Activated CD8-positive, alpha-beta memory T cell treated with anti-CD3 and anti-CD28 coated beads, Interleukin-2, amount 10 ng/mL, durations not matched to agents 7 days and 5 days (primary cell): ENCODE measurements at regions not wholly inside any gene's neighbourhood (a gene's known extent, or its start where the extent isn't known, plus 50 kb on each side); places are given as distances from the start of the nearest gene placed in this dataset.
"Not testable (repeated sequence)": the region's sequence is repeated elsewhere in the genome, so short reads cannot be mapped to it uniquely, and the experiment has no call there.

Source experiments
- ATAC-seq: fragments of 150-1000 bp; cut with Tn5 transposase; one replicate; pipeline ENCODE4 v1.10.0; 2021; ENCODE audit warnings: moderate library complexity
- CTCF ChIA-PET: fragments of 350-600 bp; sonication (Branson Sonifier 250); formaldehyde crosslinking; loops from one replicate; lab custom pipeline; 2021; ENCODE audit warnings: antibody characterized with exemption; lab: Charles Lee
- DNase-seq: peaks from one replicate; pipeline ENCODE4 v3.0.0-alpha.2; 2020
- H3K27ac Mint-ChIP-seq: one replicate; pipeline ENCODE4 v1.8.0; 2021; ENCODE audit warnings: mild to moderate bottlenecking, mixed read lengths
- H3K27me3 Mint-ChIP-seq: one replicate; pipeline ENCODE4 v1.8.0; 2021; ENCODE audit warnings: mixed read lengths
- H3K36me3 Mint-ChIP-seq: one replicate; pipeline ENCODE4 v1.8.0; 2021; ENCODE audit warnings: mild to moderate bottlenecking, mixed read lengths
- H3K4me1 Mint-ChIP-seq: one replicate; pipeline ENCODE4 v1.8.0; 2021; ENCODE audit warnings: mixed read lengths
- H3K4me3 Mint-ChIP-seq: one replicate; pipeline ENCODE4 v1.8.0; 2021; ENCODE audit warnings: mild to moderate bottlenecking, moderate library complexity, mixed read lengths
- H3K9me3 Mint-ChIP-seq: one replicate; pipeline ENCODE4 v1.8.0; 2022; ENCODE audit warnings: low read depth, mixed read lengths

- Mint-ChIP-seq H3K4me1 (no peaks in the 10 kb centered on the region), H3K27ac (no peak overlapping the region), H3K36me3 (no peaks in the 10 kb centered on the region), H3K27me3 (no peaks in the 10 kb centered on the region), H3K9me3 (peaks cover 2% of the 10 kb centered on the region), H3K4me3 (no peak overlapping the region)
- DNase-seq = no peak
- CTCF ChIA-PET = no interaction called here
- no peak for ATAC-seq
These were observed 521.8 kb upstream of the AGA start for GRCh38 chr4:177964061-177964460.

- CTCF ChIA-PET = no interaction called here
- DNase-seq (no peak), ATAC-seq (no peak)
- H3K4me1 Mint-ChIP-seq = no peaks in the 10 kb centered on the region
- peaks cover 2% of the 10 kb centered on the region for H3K9me3 Mint-ChIP-seq
- H3K27me3 Mint-ChIP-seq = no peaks in the 10 kb centered on the region
- H3K27ac Mint-ChIP-seq = no peak overlapping the region
- no peak overlapping the region for H3K4me3 Mint-ChIP-seq
- no peaks in the 10 kb centered on the region for H3K36me3 Mint-ChIP-seq
These were observed 522.5 kb upstream of the AGA start for GRCh38 chr4:177964693-177965168.

- DNase-seq (no peak), ATAC-seq (no peak)
- H3K36me3 Mint-ChIP-seq = no peaks in the 10 kb centered on the region
- no peak overlapping the region for H3K27ac Mint-ChIP-seq
- H3K9me3 Mint-ChIP-seq = peaks cover 2% of the 10 kb centered on the region
- CTCF ChIA-PET = no interaction called here
- no peaks in the 10 kb centered on the region for H3K27me3 Mint-ChIP-seq
- no peak overlapping the region for H3K4me3 Mint-ChIP-seq
- H3K4me1 Mint-ChIP-seq = no peaks in the 10 kb centered on the region
These were observed 525.1 kb upstream of the AGA start for GRCh38 chr4:177967328-177967727.

GRCh38 chr4:177968817-177969442, 526.7 kb upstream of the AGA start:
- no peaks in the 10 kb centered on the region for H3K4me1 Mint-ChIP-seq
- no peaks in the 10 kb centered on the region for H3K36me3 Mint-ChIP-seq
- ATAC-seq (no peak), DNase-seq (no peak)
- H3K4me3 Mint-ChIP-seq = no peak overlapping the region
- no peaks in the 10 kb centered on the region for H3K27me3 Mint-ChIP-seq
- H3K27ac Mint-ChIP-seq = no peak overlapping the region
- CTCF ChIA-PET = no interaction called here
- H3K9me3 Mint-ChIP-seq = peaks cover 2% of the 10 kb centered on the region

GRCh38 chr4:177974461-177974860, 532.2 kb upstream of the AGA start:
- ATAC-seq = no peak
- H3K4me3 Mint-ChIP-seq = no peak overlapping the region
- DNase-seq = no peak
- H3K4me1 Mint-ChIP-seq = no peaks in the 10 kb centered on the region
- H3K9me3 Mint-ChIP-seq = no peaks in the 10 kb centered on the region
- CTCF ChIA-PET = no interaction called here
- H3K27me3 Mint-ChIP-seq = no peaks in the 10 kb centered on the region
- H3K36me3 Mint-ChIP-seq = no peaks in the 10 kb centered on the region
- no peak overlapping the region for H3K27ac Mint-ChIP-seq

- ATAC-seq = no peak
- Mint-ChIP-seq H3K36me3 (no peaks in the 10 kb centered on the region), H3K4me1 (no peaks in the 10 kb centered on the region), H3K9me3 (no peaks in the 10 kb centered on the region), H3K4me3 (no peak overlapping the region), H3K27me3 (no peaks in the 10 kb centered on the region), H3K27ac (no peak overlapping the region)
- CTCF ChIA-PET = no interaction called here
- no peak for DNase-seq
These were observed 533.2 kb upstream of the AGA start for GRCh38 chr4:177975315-177975987.

- H3K9me3 Mint-ChIP-seq = no peaks in the 10 kb centered on the region
- no peak for ATAC-seq
- CTCF ChIA-PET = no interaction called here
- no peak for DNase-seq
- no peaks in the 10 kb centered on the region for H3K4me1 Mint-ChIP-seq
- H3K27me3 Mint-ChIP-seq = no peaks in the 10 kb centered on the region
- no peak overlapping the region for H3K4me3 Mint-ChIP-seq
- no peaks in the 10 kb centered on the region for H3K36me3 Mint-ChIP-seq
- H3K27ac Mint-ChIP-seq = no peak overlapping the region
These were observed 544.0 kb upstream of the AGA start for GRCh38 chr4:177986236-177986635.

- no peak for ATAC-seq
- H3K27me3 Mint-ChIP-seq = no peaks in the 10 kb centered on the region
- CTCF ChIA-PET = no interaction called here
- no peak overlapping the region for H3K4me3 Mint-ChIP-seq
- H3K36me3 Mint-ChIP-seq = no peaks in the 10 kb centered on the region
- DNase-seq = no peak
- no peak overlapping the region for H3K27ac Mint-ChIP-seq
- H3K9me3 Mint-ChIP-seq = no peaks in the 10 kb centered on the region
- H3K4me1 Mint-ChIP-seq = no peaks in the 10 kb centered on the region
These were observed 545.7 kb upstream of the AGA start for GRCh38 chr4:177987896-177988295.

- no peaks in the 10 kb centered on the region for H3K9me3 Mint-ChIP-seq
- no peaks in the 10 kb centered on the region for H3K36me3 Mint-ChIP-seq
- DNase-seq (no peak), ATAC-seq (no peak)
- H3K4me3 Mint-ChIP-seq = no peak overlapping the region
- CTCF ChIA-PET = no interaction called here
- no peaks in the 10 kb centered on the region for H3K27me3 Mint-ChIP-seq
- no peaks in the 10 kb centered on the region for H3K4me1 Mint-ChIP-seq
- no peak overlapping the region for H3K27ac Mint-ChIP-seq
These were observed 547.4 kb upstream of the AGA start for GRCh38 chr4:177989503-177990201.

GRCh38 chr4:178003098-178003657, 560.9 kb upstream of the AGA start:
- ATAC-seq (no peak), DNase-seq (no peak)
- no peaks in the 10 kb centered on the region for H3K36me3 Mint-ChIP-seq
- no peaks in the 10 kb centered on the region for H3K9me3 Mint-ChIP-seq
- CTCF ChIA-PET = no interaction called here
- H3K4me1 Mint-ChIP-seq = no peaks in the 10 kb centered on the region
- no peak overlapping the region for H3K4me3 Mint-ChIP-seq
- no peaks in the 10 kb centered on the region for H3K27me3 Mint-ChIP-seq
- no peak overlapping the region for H3K27ac Mint-ChIP-seq

- H3K4me3 Mint-ChIP-seq = no peak overlapping the region
- H3K36me3 Mint-ChIP-seq = no peaks in the 10 kb centered on the region
- no peaks in the 10 kb centered on the region for H3K27me3 Mint-ChIP-seq
- CTCF ChIA-PET = no interaction called here
- DNase-seq = no peak
- no peak overlapping the region for H3K27ac Mint-ChIP-seq
- no peaks in the 10 kb centered on the region for H3K9me3 Mint-ChIP-seq
- no peak for ATAC-seq
- no peaks in the 10 kb centered on the region for H3K4me1 Mint-ChIP-seq
These were observed 568.4 kb upstream of the AGA start for GRCh38 chr4:178010596-178010995.

GRCh38 chr4:178015046-178015445, 572.8 kb upstream of the AGA start:
- CTCF ChIA-PET, H3K4me3 Mint-ChIP-seq: not testable (repeated sequence)

GRCh38 chr4:178026999-178027398, 584.8 kb upstream of the AGA start:
- no peaks in the 10 kb centered on the region for H3K27me3 Mint-ChIP-seq
- no peak for ATAC-seq
- H3K36me3 Mint-ChIP-seq = no peaks in the 10 kb centered on the region
- H3K4me3 Mint-ChIP-seq = no peak overlapping the region
- no peak for DNase-seq
- H3K27ac Mint-ChIP-seq = no peak overlapping the region
- CTCF ChIA-PET = no interaction called here
- H3K4me1 Mint-ChIP-seq = no peaks in the 10 kb centered on the region
- H3K9me3 Mint-ChIP-seq = no peaks in the 10 kb centered on the region

More at GRCh38 chr4:178015046-178015445, 572.8 kb upstream of the AGA start:
- H3K4me1 Mint-ChIP-seq, H3K9me3 Mint-ChIP-seq, H3K27ac Mint-ChIP-seq, H3K27me3 Mint-ChIP-seq, H3K36me3 Mint-ChIP-seq, ATAC-seq, DNase-seq: not testable (repeated sequence)

GRCh38 chr4:178027796-178028195, 585.6 kb upstream of the AGA start:
- Mint-ChIP-seq H3K4me3 (no peak overlapping the region), H3K27me3 (no peaks in the 10 kb centered on the region), H3K36me3 (no peaks in the 10 kb centered on the region), H3K9me3 (no peaks in the 10 kb centered on the region), H3K4me1 (no peaks in the 10 kb centered on the region), H3K27ac (no peak overlapping the region)
- ATAC-seq (no peak), DNase-seq (no peak)
- CTCF ChIA-PET = no interaction called here
